GM12878 (cell line): ENCODE measurements at regions not wholly inside any gene's neighbourhood (a gene's known extent, or its start where the extent isn't known, plus 50 kb on each side); places are given as distances from the start of the nearest gene placed in this dataset.

Experiments used
- ATAC-seq: fragments of 200-7000 bp; cut with Tn5 transposase; 3 replicates; pipeline ENCODE4 v1.9.1; 2020; ENCODE audit warnings: mild to moderate bottlenecking, moderate library complexity
- BruUV-seq: library from RNA; stranded (reverse); fragments of 400-500 nt; replicated peaks from 2 replicates; lab custom pipeline; 2021; lab: Mats Ljungman, UMichigan
- CTCF ChIA-PET: fragments of 300-600 bp; sonication (Branson Sonifier 250); formaldehyde crosslinking; extraction: SDS; loops from one replicate; lab custom pipeline; 2021; ENCODE audit warnings: inconsistent platforms; lab: Yijun Ruan, JAX
- POLR2A ChIA-PET: fragments of 350-600 bp; formaldehyde crosslinking; extraction: SDS; loops from one replicate; lab custom pipeline; 2021; ENCODE audit warnings: inconsistent platforms; lab: Charles Lee
- RAD21 ChIA-PET: fragments of 300-600 bp; sonication (Branson Sonifier 250); formaldehyde crosslinking; loops from one replicate; lab custom pipeline; 2023; ENCODE audit warnings: antibody characterized with exemption; ENCODE audit not compliant: unreplicated experiment; lab: Charles Lee
- SMC1A ChIA-PET: fragments of 300-600 bp; sonication (Branson Sonifier 250); formaldehyde crosslinking; loops from one replicate; lab custom pipeline; 2023; ENCODE audit not compliant: unreplicated experiment, uncharacterized antibody; lab: Charles Lee
- DNase-seq: peaks from one replicate; pipeline ENCODE4 v3.0.0-alpha.2; 2011; ENCODE audit warnings: low read depth, low spot score
- FAIRE-seq: peaks from 3 replicates; lab custom pipeline; 2011; peaks lifted over from hg19 to GRCh38; lab: Jason Lieb, UNC
- H2AFZ ChIP-seq: 2 replicates; pipeline ENCODE4 v1.6.0; 2011; ENCODE audit warnings: low read depth, low read length, control low read depth; ENCODE audit not compliant: control insufficient read depth
- H3K27ac ChIP-seq: 2 replicates; pipeline ENCODE4 v1.5.1; 2011; ENCODE audit warnings: control low read depth; ENCODE audit not compliant: control insufficient read depth, insufficient read depth
- H3K27me3 ChIP-seq, 2 experiments: replicated peaks in 1 of 2; 2 replicates each; pipeline versions ENCODE4 v1.6.0 to v1.6.1; 2011; ENCODE audit warnings: low read length in 1 of 2; ENCODE audit not compliant: control insufficient read depth in 2 of 2, insufficient read depth in 2 of 2
- H3K36me3 ChIP-seq, 2 experiments: 2 replicates each; pipeline ENCODE4 v1.5.1; 2011; ENCODE audit warnings: low read length in 1 of 2; ENCODE audit not compliant: control insufficient read depth in 2 of 2, insufficient read depth in 2 of 2
- H3K4me1 ChIP-seq: 2 replicates; pipeline ENCODE4 v1.6.1; 2011; ENCODE audit warnings: mild to moderate bottlenecking, low read length, moderate library complexity, mixed read lengths; ENCODE audit not compliant: control insufficient read depth, insufficient read depth
- H3K4me2 ChIP-seq: 2 replicates; pipeline ENCODE4 v1.6.0; 2011; ENCODE audit warnings: control low read depth; ENCODE audit not compliant: control insufficient read depth, insufficient read depth
- H3K4me3 ChIP-seq: fragments of 200-600 bp; sonication (generic); 2 replicates; pipeline ENCODE4 v1.5.1; 2016
- H3K79me2 ChIP-seq: 2 replicates; pipeline ENCODE4 v1.6.0; 2011; ENCODE audit warnings: low read length; ENCODE audit not compliant: control insufficient read depth, insufficient read depth
- H3K9ac ChIP-seq: 2 replicates; pipeline ENCODE4 v1.8.0; 2011; ENCODE audit warnings: low read length, control low read depth, mixed read lengths; ENCODE audit not compliant: control insufficient read depth, insufficient read depth
- H3K9me3 ChIP-seq: replicated peaks from 3 replicates; pipeline ENCODE4 v1.5.1; 2011; ENCODE audit warnings: mild to moderate bottlenecking, low read length; ENCODE audit not compliant: control insufficient read depth, insufficient read depth
- H4K20me1 ChIP-seq: 2 replicates; pipeline ENCODE4 v1.6.0; 2011; ENCODE audit not compliant: control insufficient read depth, insufficient read depth
- BCL3 ChIP-seq: IDR thresholded peaks from 2 replicates; pipeline ENCODE4 v1.6.1; 2011; ENCODE audit warnings: borderline replicate concordance, low read depth, mild to moderate bottlenecking, moderate library complexity, low read length; ENCODE audit not compliant: insufficient read depth, poor library complexity, severe bottlenecking
- BRCA1 ChIP-seq: IDR thresholded peaks from 2 replicates; pipeline ENCODE4 v1.6.1; 2011; ENCODE audit warnings: low read depth, low read length, improper control_type of control experiment
- CUX1 ChIP-seq: IDR thresholded peaks from 2 replicates; pipeline ENCODE4 v1.6.1; 2012; ENCODE audit warnings: improper control_type of control experiment, low read depth, low read length; ENCODE audit not compliant: insufficient replicate concordance
- FOXM1 ChIP-seq: IDR thresholded peaks from 2 replicates; pipeline ENCODE4 v1.6.1; 2012; ENCODE audit warnings: low read depth, mild to moderate bottlenecking, inconsistent platforms, low read length, moderate library complexity
- HDGF ChIP-seq: fragments of 450-650 bp; IDR thresholded peaks from 2 replicates; pipeline ENCODE4 v1.6.1; 2016; ENCODE audit warnings: antibody characterized with exemption
- KAT2A ChIP-seq: conservative IDR thresholded peaks from 2 replicates; pipeline ENCODE4 v1.6.1; 2011; ENCODE audit warnings: low read depth, low read length; ENCODE audit not compliant: control insufficient read depth
- LARP7 ChIP-seq: fragments of 450-650 bp; IDR thresholded peaks from 2 replicates; pipeline ENCODE4 v1.6.1; 2017; ENCODE audit warnings: mild to moderate bottlenecking
- MTA3 ChIP-seq: IDR thresholded peaks from 2 replicates; pipeline ENCODE4 v1.6.1; 2012; ENCODE audit warnings: low read length, inconsistent platforms, borderline replicate concordance
- NBN ChIP-seq: fragments of 450-650 bp; IDR thresholded peaks from 2 replicates; pipeline ENCODE4 v1.6.1; 2016
- NFYA ChIP-seq: IDR thresholded peaks from 2 replicates; pipeline ENCODE4 v1.6.1; 2011; ENCODE audit warnings: low read depth, mild to moderate bottlenecking, low read length, improper control_type of control experiment, borderline replicate concordance
- NR2C1 ChIP-seq: fragments of 450-650 bp; IDR thresholded peaks from 2 replicates; pipeline ENCODE4 v1.6.1; 2017; ENCODE audit warnings: antibody characterized with exemption, mild to moderate bottlenecking, moderate library complexity
- SMAD1 ChIP-seq: fragments of 450-650 bp; IDR thresholded peaks from 2 replicates; pipeline ENCODE4 v1.6.1; 2018; ENCODE audit warnings: mild to moderate bottlenecking, low read depth; ENCODE audit not compliant: partially characterized antibody
- SMC3 ChIP-seq: IDR thresholded peaks from 2 replicates; pipeline ENCODE4 v1.6.1; 2011; ENCODE audit warnings: low read length, improper control_type of control experiment, borderline replicate concordance
- SP1 ChIP-seq: IDR thresholded peaks from one replicate; pipeline ENCODE4 v1.6.1; 2011; ENCODE audit warnings: low read depth, low read length
- SREBF1 ChIP-seq: IDR thresholded peaks from 2 replicates; pipeline ENCODE4 v1.6.1; 2012; ENCODE audit warnings: mild to moderate bottlenecking, low read length
- SUZ12 ChIP-seq: fragments of 200-600 bp; sonication (generic); IDR thresholded peaks from one replicate; pipeline ENCODE4 v1.6.1; 2018; ENCODE audit warnings: antibody characterized with exemption, mild to moderate bottlenecking; ENCODE audit not compliant: unreplicated experiment
- ZNF622 ChIP-seq: fragments of 450-650 bp; IDR thresholded peaks from 2 replicates; pipeline ENCODE4 v1.6.1; 2017; ENCODE audit warnings: mild to moderate bottlenecking, inconsistent platforms
- WGBS: methylation state at CpG from one replicate; pipeline ENCODE4 v1.1.6; 2016; ENCODE audit warnings: low lambda C conversion rate; ENCODE audit not compliant: insufficient replicate concordance, insufficient coverage; ENCODE audit errors: missing lambda C conversion rate; 5-methylcytosine and 5-hydroxymethylcytosine counted together
- in situ Hi-C: fragments of 300-500 bp; cut with MboI; formaldehyde crosslinking; loops from 9 replicates; pipeline ENCODE4 v1.14.3; 2018; ENCODE audit warnings: mixed read lengths
- intact Hi-C: fragments of 100-400 bp; cut with micrococcal nuclease; formaldehyde crosslinking; loops from one replicate; pipeline ENCODE4 v1.14.2; 2022; ENCODE audit not compliant: unreplicated experiment

DNA sequence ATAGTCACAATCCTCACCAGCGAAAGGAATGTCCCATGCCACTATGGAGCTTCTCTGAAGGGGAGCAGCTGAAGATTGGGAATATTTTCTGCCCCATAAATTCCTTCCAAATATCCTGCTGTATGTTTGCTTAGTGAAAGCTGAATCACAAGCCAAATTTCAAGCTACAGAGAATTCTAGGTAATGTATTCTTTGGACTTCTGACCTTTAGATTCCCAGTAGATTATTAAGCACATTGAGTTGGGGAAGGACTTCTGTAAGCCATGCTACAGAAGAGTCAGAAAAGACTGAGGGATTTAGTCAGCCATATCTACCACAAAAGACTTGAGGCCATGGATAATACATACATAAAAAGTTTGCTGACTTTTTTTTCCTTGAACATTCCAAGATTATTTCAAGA lies 1342.0 kb upstream of the NUDT12 start:
- Histone ChIP-seq H3K79me2 (no peaks in the 10 kb centered on the region), H3K36me3 (no peaks in the 10 kb centered on the region), H3K9ac (no peak overlapping the region), H3K9me3 (no peaks in the 10 kb centered on the region), H3K4me2 (no peak overlapping the region), H3K27ac (no peak overlapping the region), H2AFZ (no peak overlapping the region), H3K4me3 (no peak overlapping the region), H3K4me1 (no peaks in the 10 kb centered on the region), H3K27me3 (no peaks in the 10 kb centered on the region), H4K20me1 (no peaks in the 10 kb centered on the region)
- FAIRE-seq (no peak), DNase-seq (no peak), ATAC-seq (no peak)
- no TSS peak for BruUV-seq
- ChIA-PET CTCF (no interaction called here), SMC1A (interaction anchor here (0.7 kb wide), 1 partner anchor 67 kb away, joined by 3 read pairs; no protein-coding TSS in a partner anchor), POLR2A (no interaction called here), RAD21 (no interaction called here)
- intact Hi-C loops (no loop called here), in situ Hi-C loops (no loop called here)
- 0% methylated on average over 1 of the region's 1 CpG for WGBS
- TF ChIP-seq NR2C1 (no peak), HDGF (no peak), KAT2A (no peak), BRCA1 (no peak), BCL3 (no peak), SREBF1 (no peak), SMC3 (no peak), ZNF622 (no peak), FOXM1 (no peak), NBN (no peak), LARP7 (no peak), CUX1 (no peak), SP1 (no peak), NFYA (no peak), MTA3 (no peak), SUZ12 (no peak), SMAD1 (no peak)
